CD14-positive monocyte (primary cell): ENCODE measurements at regions not wholly inside any gene's neighbourhood (a gene's known extent, or its start where the extent isn't known, plus 50 kb on each side); places are given as distances from the start of the nearest gene placed in this dataset.

ENCODE experiments used
- DNase-seq, 3 donors: peaks; one replicate each; pipeline ENCODE4 v3.0.0-alpha.2; 2011 to 2022
- H2AFZ ChIP-seq: 2 replicates; pipeline ENCODE4 v1.6.0; 2012; ENCODE audit warnings: mild to moderate bottlenecking, low read depth, low read length, inconsistent platforms; ENCODE audit not compliant: insufficient read depth, poor library complexity, severe bottlenecking
- H3K27ac ChIP-seq, 2 donors: 1 replicate in 1 of 2; 2 replicates in 1 of 2; pipeline ENCODE4 v1.5.1; 2012 to 2013; ENCODE audit warnings: low read length in 2 of 2, control low read depth in 1 of 2, inconsistent platforms in 1 of 2, low read depth in 1 of 2, mild to moderate bottlenecking in 1 of 2
- H3K27me3 ChIP-seq, 2 donors: one replicate each; pipeline versions ENCODE4 v1.6.0 to v1.6.1; 2011 to 2013; ENCODE audit warnings: low read length in 2 of 2; ENCODE audit not compliant: control insufficient read depth in 2 of 2, insufficient read depth in 2 of 2
- H3K36me3 ChIP-seq, 2 donors: replicated peaks in 1 of 2; 1 replicate in 1 of 2; 2 replicates in 1 of 2; pipeline versions ENCODE4 v1.5.1 to v1.6.1; 2012 to 2013; ENCODE audit warnings: low read length in 2 of 2, control low read depth in 1 of 2, inconsistent platforms in 1 of 2, mild to moderate bottlenecking in 1 of 2; ENCODE audit not compliant: insufficient read depth in 2 of 2, control insufficient read depth in 1 of 2
- H3K4me1 ChIP-seq, 2 donors: 1 replicate in 1 of 2; 2 replicates in 1 of 2; pipeline versions ENCODE4 v1.5.1 to v1.6.1; 2012 to 2013; ENCODE audit warnings: low read length in 2 of 2, control low read depth in 1 of 2, inconsistent platforms in 1 of 2, mild to moderate bottlenecking in 1 of 2, moderate library complexity in 1 of 2; ENCODE audit not compliant: insufficient read depth in 2 of 2, control insufficient read depth in 1 of 2
- H3K4me2 ChIP-seq: replicated peaks from 2 replicates; pipeline ENCODE3; 2012; ENCODE audit warnings: low read length, moderate library complexity, mild to moderate bottlenecking; ENCODE audit not compliant: poor library complexity, severe bottlenecking; ENCODE audit errors: extremely low read depth
- H3K4me3 ChIP-seq, 3 experiments: fragments of 200-600 bp in 1 of 3; sonication (generic) in 1 of 3; replicated peaks in 1 of 3; 1 replicate in 2 of 3; 2 replicates in 1 of 3; pipeline ENCODE4 v1.5.1; 2011 to 2013; ENCODE audit warnings: low read length in 3 of 3, mild to moderate bottlenecking in 3 of 3, control low read depth in 2 of 3, low read depth in 2 of 3, inconsistent platforms in 1 of 3, moderate library complexity in 1 of 3
- H3K79me2 ChIP-seq: 2 replicates; pipeline ENCODE4 v1.6.0; 2012; ENCODE audit warnings: mild to moderate bottlenecking, control low read depth, inconsistent platforms, low read length, moderate library complexity; ENCODE audit not compliant: insufficient read depth
- H3K9ac ChIP-seq: 2 replicates; pipeline ENCODE4 v1.6.0; 2017; ENCODE audit warnings: low read length, mild to moderate bottlenecking; ENCODE audit not compliant: insufficient read depth, poor library complexity, severe bottlenecking
- H3K9me3 ChIP-seq, 2 donors: replicated peaks in 1 of 2; 1 replicate in 1 of 2; 2 replicates in 1 of 2; pipeline versions ENCODE4 v1.5.1 to v1.6.1; 2012 to 2013; ENCODE audit warnings: low read length in 2 of 2, control low read depth in 1 of 2; ENCODE audit not compliant: control insufficient read depth in 1 of 2, insufficient read depth in 1 of 2
- H4K20me1 ChIP-seq: 2 replicates; pipeline ENCODE4 v1.6.0; 2012; ENCODE audit warnings: mild to moderate bottlenecking, low read length, control low read depth, moderate library complexity; ENCODE audit not compliant: insufficient read depth
- H3K27ac Mint-ChIP-seq, 7 donors: one replicate each; pipeline ENCODE4 v1.8.0; 2020; ENCODE audit warnings: mild to moderate bottlenecking in 7 of 7, mixed read lengths in 7 of 7, moderate library complexity in 6 of 7, inconsistent platforms in 2 of 7
- H3K27me3 Mint-ChIP-seq, 3 donors: one replicate each; pipeline ENCODE4 v1.8.0; 2021 to 2022; ENCODE audit warnings: low read depth in 3 of 3, mild to moderate bottlenecking in 3 of 3, mixed read lengths in 3 of 3, moderate library complexity in 3 of 3, inconsistent platforms in 1 of 3
- H3K36me3 Mint-ChIP-seq, 2 donors: one replicate each; pipeline ENCODE4 v1.8.0; 2020; ENCODE audit warnings: mixed read lengths in 2 of 2, inconsistent platforms in 1 of 2, mild to moderate bottlenecking in 1 of 2
- H3K4me1 Mint-ChIP-seq: one replicate; pipeline ENCODE4 v1.8.0; 2020; ENCODE audit warnings: mild to moderate bottlenecking, mixed read lengths
- H3K4me3 Mint-ChIP-seq, 2 donors: one replicate each; pipeline ENCODE4 v1.8.0; 2020; ENCODE audit warnings: mild to moderate bottlenecking in 2 of 2, mixed read lengths in 2 of 2, moderate library complexity in 1 of 2
- H3K9me3 Mint-ChIP-seq, 7 donors: one replicate each; pipeline ENCODE4 v1.8.0; 2020 to 2022; ENCODE audit warnings: mixed read lengths in 7 of 7, mild to moderate bottlenecking in 6 of 7, moderate library complexity in 6 of 7, inconsistent platforms in 2 of 7
- WGBS: methylation state at CpG from one replicate; pipeline ENCODE4 v1.1.5; 2013; ENCODE audit warnings: missing lambda C conversion rate; ENCODE audit not compliant: insufficient coverage; 5-methylcytosine and 5-hydroxymethylcytosine counted together
- intact Hi-C, 2 donors: fragments of 100-400 bp; cut with micrococcal nuclease; formaldehyde crosslinking; loops; one replicate each; pipeline versions ENCODE4 v1.15.0 to v1.15.1; 2023
- TF ChIP-seq, protein P1 (sequence below): fragments of 200-600 bp; IDR thresholded peaks from one replicate; pipeline ENCODE4 v1.8.0; 2022; ENCODE audit warnings: antibody characterized with exemption, mild to moderate bottlenecking

GRCh38 chr5:159849437-159850083 lies 66.7 kb upstream of the ADRA1B start:
- Histone ChIP-seq H3K9ac (no peak overlapping the region), H3K9me3 (no peaks in the 10 kb centered on the region), H3K27ac (no peak overlapping the region), H3K4me1 (no peaks in the 10 kb centered on the region), H4K20me1 (no peaks in the 10 kb centered on the region), H3K79me2 (no peaks in the 10 kb centered on the region), H2AFZ (no peak overlapping the region), H3K27me3 (no peaks in the 10 kb centered on the region), H3K4me3 (no peak overlapping the region), H3K4me2 (no peak overlapping the region), H3K36me3 (no peaks in the 10 kb centered on the region)
- no peaks in the 10 kb centered on the region for H3K4me1 Mint-ChIP-seq
- H3K27ac Mint-ChIP-seq, result peak overlapping the region in 1 of 7 donors; percentile 43
- TF ChIP-seq, protein P1, sequence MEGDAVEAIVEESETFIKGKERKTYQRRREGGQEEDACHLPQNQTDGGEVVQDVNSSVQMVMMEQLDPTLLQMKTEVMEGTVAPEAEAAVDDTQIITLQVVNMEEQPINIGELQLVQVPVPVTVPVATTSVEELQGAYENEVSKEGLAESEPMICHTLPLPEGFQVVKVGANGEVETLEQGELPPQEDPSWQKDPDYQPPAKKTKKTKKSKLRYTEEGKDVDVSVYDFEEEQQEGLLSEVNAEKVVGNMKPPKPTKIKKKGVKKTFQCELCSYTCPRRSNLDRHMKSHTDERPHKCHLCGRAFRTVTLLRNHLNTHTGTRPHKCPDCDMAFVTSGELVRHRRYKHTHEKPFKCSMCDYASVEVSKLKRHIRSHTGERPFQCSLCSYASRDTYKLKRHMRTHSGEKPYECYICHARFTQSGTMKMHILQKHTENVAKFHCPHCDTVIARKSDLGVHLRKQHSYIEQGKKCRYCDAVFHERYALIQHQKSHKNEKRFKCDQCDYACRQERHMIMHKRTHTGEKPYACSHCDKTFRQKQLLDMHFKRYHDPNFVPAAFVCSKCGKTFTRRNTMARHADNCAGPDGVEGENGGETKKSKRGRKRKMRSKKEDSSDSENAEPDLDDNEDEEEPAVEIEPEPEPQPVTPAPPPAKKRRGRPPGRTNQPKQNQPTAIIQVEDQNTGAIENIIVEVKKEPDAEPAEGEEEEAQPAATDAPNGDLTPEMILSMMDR, result no peak
- no peak for DNase-seq
- no peak overlapping the region for H3K4me3 Mint-ChIP-seq
- intact Hi-C loops, result no loop called here
- H3K36me3 Mint-ChIP-seq, result no peaks in the 10 kb centered on the region
- WGBS, result no CpG with 5 or more reads among the region's 3 CpGs
- peaks cover 0 to 7% (median 0%) of the 10 kb centered on the region in 7 donors for H3K9me3 Mint-ChIP-seq
- peaks cover 0 to 8% (median 2%) of the 10 kb centered on the region in 3 donors for H3K27me3 Mint-ChIP-seq

- H3K4me1 ChIP-seq, result no peaks in the 10 kb centered on the region
- H3K9ac ChIP-seq, result no peak overlapping the region
- no peak overlapping the region for H3K27ac ChIP-seq
- Mint-ChIP-seq H3K36me3 (no peaks in the 10 kb centered on the region), H3K9me3 (peaks cover 0 to 7% (median 0%) of the 10 kb centered on the region in 7 donors), H3K4me1 (no peaks in the 10 kb centered on the region), H3K27ac (no peak overlapping the region), H3K27me3 (peaks cover 0 to 10% (median 6%) of the 10 kb centered on the region in 3 donors), H3K4me3 (no peak overlapping the region)
- intact Hi-C loops, result no loop called here
- no peak for DNase-seq
- H3K79me2 ChIP-seq, result no peaks in the 10 kb centered on the region
- TF ChIP-seq, protein P1, result no peak
- H3K9me3 ChIP-seq, result no peaks in the 10 kb centered on the region
- WGBS, result 70% methylated on average over 3 of the region's 6 CpGs
- no peaks in the 10 kb centered on the region for H3K27me3 ChIP-seq
- H3K4me3 ChIP-seq, result no peak overlapping the region
- no peak overlapping the region for H2AFZ ChIP-seq
- no peaks in the 10 kb centered on the region for H4K20me1 ChIP-seq
- no peak overlapping the region for H3K4me2 ChIP-seq
- no peaks in the 10 kb centered on the region for H3K36me3 ChIP-seq
Measured at GRCh38 chr5:159850160-159850559, 66.1 kb upstream of the ADRA1B start.
